Effector memory CD8-positive, alpha-beta T cell (primary cell): ENCODE measurements at regions not wholly inside any gene's neighbourhood (a gene's known extent, or its start where the extent isn't known, plus 50 kb on each side); places are given as distances from the start of the nearest gene placed in this dataset.
"Not testable (repeated sequence)": the region's sequence is repeated elsewhere in the genome, so short reads cannot be mapped to it uniquely, and the experiment has no call there.

ENCODE experiments used
- ATAC-seq: fragments of 150-1000 bp; cut with Tn5 transposase; replicated peaks from 2 replicates; pipeline ENCODE4 v1.10.0; 2021; ENCODE audit warnings: mild to moderate bottlenecking, moderate library complexity
- DNase-seq, 3 experiments: peaks; one replicate each; pipeline ENCODE4 v3.0.0; 2021
- H3K27ac Mint-ChIP-seq, 2 donors: one replicate each; pipeline ENCODE4 v1.8.0; 2022; ENCODE audit warnings: mild to moderate bottlenecking in 2 of 2, mixed read lengths in 2 of 2, moderate library complexity in 2 of 2
- H3K27me3 Mint-ChIP-seq, 2 donors: one replicate each; pipeline ENCODE4 v1.8.0; 2022; ENCODE audit warnings: mixed read lengths in 2 of 2
- H3K36me3 Mint-ChIP-seq: one replicate; pipeline ENCODE4 v1.8.0; 2022; ENCODE audit warnings: mild to moderate bottlenecking, moderate library complexity, mixed read lengths; ENCODE audit not compliant: insufficient read depth
- H3K4me1 Mint-ChIP-seq, 2 donors: one replicate each; pipeline ENCODE4 v1.8.0; 2022; ENCODE audit warnings: low read depth in 2 of 2, mixed read lengths in 2 of 2
- H3K4me3 Mint-ChIP-seq, 2 donors: one replicate each; pipeline ENCODE4 v1.8.0; 2022; ENCODE audit warnings: mild to moderate bottlenecking in 2 of 2, mixed read lengths in 2 of 2, moderate library complexity in 2 of 2
- H3K9me3 Mint-ChIP-seq, 2 donors: one replicate each; pipeline ENCODE4 v1.8.0; 2022; ENCODE audit warnings: mixed read lengths in 2 of 2

GRCh38 chr6:112956696-112957535, 609.8 kb downstream of the RFPL4B start:
- Mint-ChIP-seq H3K4me3 (no peak overlapping the region), H3K36me3 (no peaks in the 10 kb centered on the region), H3K27ac (no peak overlapping the region), H3K27me3 (no peaks in the 10 kb centered on the region), H3K4me1 (no peaks in the 10 kb centered on the region), H3K9me3 (peaks cover 5 to 6% of the 10 kb centered on the region in 2 donors)
- DNase-seq (no peak), ATAC-seq (no peak)

GRCh38 chr6:112957536-112957916, 610.4 kb downstream of the RFPL4B start:
- DNase-seq (no peak), ATAC-seq (no peak)
- no peaks in the 10 kb centered on the region for H3K4me1 Mint-ChIP-seq
- peaks cover 5 to 6% of the 10 kb centered on the region in 2 donors for H3K9me3 Mint-ChIP-seq
- no peaks in the 10 kb centered on the region for H3K27me3 Mint-ChIP-seq
- no peaks in the 10 kb centered on the region for H3K36me3 Mint-ChIP-seq
- no peak overlapping the region for H3K27ac Mint-ChIP-seq
- no peak overlapping the region for H3K4me3 Mint-ChIP-seq

DNA sequence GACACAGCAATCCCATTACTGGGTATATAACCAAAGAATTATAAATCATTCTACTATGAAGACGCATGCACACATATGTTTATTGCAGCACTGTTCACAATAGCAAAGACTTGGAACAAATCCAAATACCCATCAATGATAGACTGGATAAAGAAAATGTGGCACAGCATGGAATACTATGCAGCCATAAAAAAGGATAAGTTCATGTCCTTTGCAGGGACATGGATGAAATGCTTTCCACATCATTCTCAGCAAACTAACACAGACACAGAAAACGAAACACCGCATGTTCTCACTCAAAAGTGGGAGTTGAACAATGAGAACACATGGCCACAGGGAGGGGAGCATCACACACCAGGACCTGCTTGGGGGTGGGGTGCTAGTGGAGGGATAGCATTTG, 613.0 kb downstream of the RFPL4B start:
- DNase-seq, H3K27ac Mint-ChIP-seq, H3K4me3 Mint-ChIP-seq, H3K36me3 Mint-ChIP-seq, ATAC-seq, H3K27me3 Mint-ChIP-seq, H3K9me3 Mint-ChIP-seq, H3K4me1 Mint-ChIP-seq: not testable (repeated sequence)

DNA sequence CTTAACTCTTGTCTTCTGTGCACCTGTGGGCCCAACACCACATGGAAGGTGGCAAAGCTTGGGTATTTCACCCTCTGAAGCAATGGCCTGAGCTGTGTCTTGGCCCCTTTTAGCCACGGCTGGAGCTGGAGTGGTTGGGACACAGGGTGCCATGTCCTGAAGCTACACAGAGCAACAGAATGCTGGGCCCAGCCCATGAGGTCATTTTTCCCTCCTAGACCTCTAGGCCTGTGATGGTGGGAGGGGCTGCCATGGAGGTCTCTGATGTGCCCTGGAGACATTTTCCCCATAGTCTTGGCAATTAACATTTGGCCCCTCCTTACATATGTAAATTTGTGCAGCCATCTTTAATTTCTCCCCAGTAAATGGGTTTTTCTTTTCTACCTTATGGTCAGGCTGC, 620.8 kb downstream of the RFPL4B start:
- Mint-ChIP-seq H3K4me3 (no peak overlapping the region), H3K27ac (no peak overlapping the region)

DNA sequence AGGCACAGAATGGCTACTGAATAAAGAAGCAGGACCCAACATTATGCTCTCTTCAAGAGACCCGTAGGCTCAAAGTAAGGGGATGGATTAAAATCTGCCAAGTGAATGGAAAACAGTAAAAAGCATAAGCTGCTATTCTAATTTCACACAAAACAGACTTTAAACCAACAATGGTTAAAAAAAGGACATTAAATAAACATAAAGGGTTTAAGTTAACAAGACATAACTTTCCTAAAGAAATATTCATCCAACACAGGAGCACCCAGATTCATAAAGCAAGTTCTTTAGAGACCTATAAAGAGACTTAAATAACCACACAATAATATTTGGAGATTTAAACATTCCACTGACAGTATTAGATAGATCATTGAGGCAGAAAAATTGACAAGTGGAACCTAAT, 624.5 kb downstream of the RFPL4B start:
- Mint-ChIP-seq H3K36me3 (no peaks in the 10 kb centered on the region), H3K27ac (no peak overlapping the region), H3K27me3 (no peaks in the 10 kb centered on the region), H3K9me3 (peaks cover 13 to 32% of the 10 kb centered on the region in 2 donors), H3K4me1 (no peaks in the 10 kb centered on the region), H3K4me3 (no peak overlapping the region)
- DNase-seq (no peak), ATAC-seq (no peak)

More for the DNA sequence above, 620.8 kb downstream of the RFPL4B start:
- no peaks in the 10 kb centered on the region for H3K4me1 Mint-ChIP-seq
- peaks cover 8 to 14% of the 10 kb centered on the region in 2 donors for H3K9me3 Mint-ChIP-seq
- no peaks in the 10 kb centered on the region for H3K27me3 Mint-ChIP-seq
- H3K36me3 Mint-ChIP-seq = no peaks in the 10 kb centered on the region
- no peak for DNase-seq
- no peak for ATAC-seq

GRCh38 chr6:112974931-112975330, 627.8 kb downstream of the RFPL4B start:
- not testable (repeated sequence) for H3K4me3 Mint-ChIP-seq, DNase-seq, H3K36me3 Mint-ChIP-seq, H3K27me3 Mint-ChIP-seq, ATAC-seq, H3K4me1 Mint-ChIP-seq, H3K27ac Mint-ChIP-seq
- peaks cover 10 to 18% of the 10 kb centered on the region in 2 donors for H3K9me3 Mint-ChIP-seq

- not testable (repeated sequence) for H3K27me3 Mint-ChIP-seq, H3K4me1 Mint-ChIP-seq, H3K4me3 Mint-ChIP-seq, H3K36me3 Mint-ChIP-seq, H3K27ac Mint-ChIP-seq, DNase-seq, ATAC-seq
- peaks cover 13 to 18% of the 10 kb centered on the region in 2 donors for H3K9me3 Mint-ChIP-seq
Observed at GRCh38 chr6:112976579-112976978, 629.4 kb downstream of the RFPL4B start.

DNA sequence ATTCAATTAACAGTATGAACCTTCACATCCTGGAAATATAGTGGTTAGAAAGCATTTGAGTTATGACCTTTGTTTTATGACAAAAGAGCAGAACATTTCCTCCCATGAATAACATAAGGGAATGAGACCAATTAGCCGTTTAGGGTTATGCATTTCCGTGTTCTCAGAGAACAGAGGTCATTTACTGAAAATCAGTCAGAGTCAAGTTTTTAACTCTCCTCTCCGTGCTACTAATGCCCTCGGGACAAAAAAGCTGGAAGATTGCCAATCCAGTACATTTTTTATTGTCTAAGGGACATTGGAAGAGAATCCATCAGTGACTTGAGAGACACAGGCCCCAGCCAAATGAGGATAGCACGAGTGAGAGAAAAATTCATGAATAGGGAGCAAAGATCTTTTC, 632.7 kb downstream of the RFPL4B start:
- Mint-ChIP-seq H3K4me3 (no peak overlapping the region), H3K9me3 (peaks cover 7 to 10% of the 10 kb centered on the region in 2 donors), H3K36me3 (no peaks in the 10 kb centered on the region), H3K27ac (no peak overlapping the region), H3K27me3 (no peaks in the 10 kb centered on the region), H3K4me1 (no peaks in the 10 kb centered on the region)
- no peak for ATAC-seq
- no peak for DNase-seq

- Mint-ChIP-seq H3K27ac (no peak overlapping the region), H3K4me1 (no peaks in the 10 kb centered on the region), H3K4me3 (no peak overlapping the region), H3K27me3 (no peaks in the 10 kb centered on the region), H3K9me3 (peaks cover 5 to 6% of the 10 kb centered on the region in 2 donors), H3K36me3 (no peaks in the 10 kb centered on the region)
- DNase-seq (no peak), ATAC-seq (no peak)
Observed at GRCh38 chr6:112980676-112981075, 633.5 kb downstream of the RFPL4B start.

- no peak for ATAC-seq
- no peaks in the 10 kb centered on the region for H3K4me1 Mint-ChIP-seq
- H3K27ac Mint-ChIP-seq = no peak overlapping the region
- no peak for DNase-seq
- H3K27me3 Mint-ChIP-seq = no peaks in the 10 kb centered on the region
- H3K9me3 Mint-ChIP-seq = peaks cover 5 to 7% of the 10 kb centered on the region in 2 donors
- H3K36me3 Mint-ChIP-seq = no peaks in the 10 kb centered on the region
- no peak overlapping the region for H3K4me3 Mint-ChIP-seq
Observed at GRCh38 chr6:112983713-112984261, 636.7 kb downstream of the RFPL4B start.

GRCh38 chr6:112984899-112985298, 637.8 kb downstream of the RFPL4B start:
- Mint-ChIP-seq H3K27ac (no peak overlapping the region), H3K4me1 (no peaks in the 10 kb centered on the region), H3K9me3 (peaks cover 6 to 7% of the 10 kb centered on the region in 2 donors), H3K4me3 (no peak overlapping the region), H3K27me3 (no peaks in the 10 kb centered on the region), H3K36me3 (no peaks in the 10 kb centered on the region)
- ATAC-seq (no peak), DNase-seq (no peak)

DNA sequence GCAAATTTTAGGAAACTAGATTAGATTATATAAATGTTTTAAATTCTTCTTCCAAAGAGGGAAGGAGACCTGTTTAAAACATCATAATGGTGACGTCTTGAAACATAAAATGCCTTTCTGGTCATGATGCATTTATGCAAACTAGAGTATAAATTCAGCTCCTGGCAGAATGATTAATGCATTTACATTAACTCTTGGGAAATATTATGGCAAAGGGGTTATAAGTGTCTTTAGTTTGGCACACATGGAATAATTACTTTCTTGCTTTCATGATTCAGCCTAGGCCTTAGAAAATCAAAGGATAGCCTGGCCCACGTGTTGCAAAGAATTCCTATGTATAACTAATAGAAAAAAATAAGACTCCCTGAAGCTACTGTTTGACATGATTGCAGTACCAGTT, 639.2 kb downstream of the RFPL4B start:
- Mint-ChIP-seq H3K27me3 (no peaks in the 10 kb centered on the region), H3K4me1 (no peaks in the 10 kb centered on the region), H3K9me3 (peaks cover 6 to 18% of the 10 kb centered on the region in 2 donors), H3K27ac (no peak overlapping the region), H3K4me3 (no peak overlapping the region), H3K36me3 (no peaks in the 10 kb centered on the region)
- ATAC-seq = no peak
- DNase-seq = no peak

GRCh38 chr6:112988748-112989147, 641.6 kb downstream of the RFPL4B start:
- peaks cover 6 to 18% of the 10 kb centered on the region in 2 donors for H3K9me3 Mint-ChIP-seq
- ATAC-seq (no peak), DNase-seq (no peak)
- H3K36me3 Mint-ChIP-seq = no peaks in the 10 kb centered on the region
- H3K4me1 Mint-ChIP-seq = no peaks in the 10 kb centered on the region
- no peak overlapping the region for H3K4me3 Mint-ChIP-seq
- no peaks in the 10 kb centered on the region for H3K27me3 Mint-ChIP-seq
- H3K27ac Mint-ChIP-seq = no peak overlapping the region

GRCh38 chr6:112990971-112991370, 643.8 kb downstream of the RFPL4B start:
- ATAC-seq = no peak
- peaks cover 6 to 22% of the 10 kb centered on the region in 2 donors for H3K9me3 Mint-ChIP-seq
- DNase-seq = no peak
- H3K27ac Mint-ChIP-seq = no peak overlapping the region
- H3K4me3 Mint-ChIP-seq = no peak overlapping the region
- no peaks in the 10 kb centered on the region for H3K36me3 Mint-ChIP-seq
- H3K4me1 Mint-ChIP-seq = no peaks in the 10 kb centered on the region
- no peaks in the 10 kb centered on the region for H3K27me3 Mint-ChIP-seq
